ENCODE measurements at regions not wholly inside any gene's neighbourhood (a gene's known extent, or its start where the extent isn't known, plus 50 kb on each side); places are given as distances from the start of the nearest gene placed in this dataset.
"Not testable (repeated sequence)": the region's sequence is repeated elsewhere in the genome, so short reads cannot be mapped to it uniquely, and the experiment has no call there.

DNA sequence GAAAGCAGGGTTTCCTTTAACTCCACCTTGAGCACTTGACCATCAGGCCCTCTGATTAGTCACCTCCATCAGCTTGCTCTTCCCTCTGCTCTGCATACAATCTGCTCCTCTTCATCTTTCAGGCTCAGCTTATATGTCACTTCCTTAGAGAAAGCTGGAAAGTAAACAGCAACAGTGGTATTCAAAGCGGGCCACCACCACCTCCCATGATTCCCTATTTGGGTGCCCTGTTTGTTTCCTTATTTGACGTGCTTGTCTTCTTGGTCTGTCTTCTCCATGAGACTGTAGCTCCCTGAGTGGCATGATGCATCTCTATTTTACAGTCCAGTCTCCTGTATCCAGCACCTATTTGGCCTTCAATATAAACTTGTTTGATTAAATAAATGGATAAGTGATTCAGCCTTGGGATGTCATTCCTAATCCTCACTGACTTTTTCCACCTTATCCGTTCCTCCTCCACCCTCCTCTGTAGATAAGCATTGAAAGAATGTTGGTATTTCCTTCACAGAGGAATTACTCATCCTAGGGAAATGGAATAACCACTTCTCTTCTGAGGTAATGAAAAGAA, 102.8 kb upstream of the SGK1 start:
- DNase-seq = no peak

DNA sequence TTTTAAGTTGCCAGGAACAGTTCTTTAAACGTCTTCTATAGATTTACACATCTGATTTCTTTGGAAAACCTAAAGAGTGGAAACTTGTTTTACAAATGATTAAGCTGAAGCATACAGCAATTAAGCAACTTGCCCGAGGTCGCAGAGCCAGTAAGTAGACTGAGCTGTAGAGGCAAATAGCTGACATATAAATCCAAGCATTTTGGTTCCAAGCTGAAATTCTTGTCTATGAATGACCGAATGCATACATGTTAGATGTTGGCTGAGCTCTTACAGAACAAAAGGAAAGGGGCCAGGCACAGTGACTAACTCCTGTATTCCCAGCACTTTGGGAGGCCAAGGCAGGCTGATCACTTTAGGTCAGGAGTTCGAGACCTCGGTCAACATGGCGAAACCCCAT, 101.8 kb upstream of the SGK1 start:
- DNase-seq = no peak

- DNase-seq = no peak
Observed at GRCh38 chr6:134416418-134417154, 98.7 kb upstream of the SGK1 start.

- no peak for DNase-seq
Observed at GRCh38 chr6:134415656-134416055, 97.7 kb upstream of the SGK1 start.

GRCh38 chr6:134415194-134415593, 97.3 kb upstream of the SGK1 start:
- no peak for DNase-seq

- DNase-seq = no peak
Observed at GRCh38 chr6:134414793-134415192, 96.9 kb upstream of the SGK1 start.

DNA sequence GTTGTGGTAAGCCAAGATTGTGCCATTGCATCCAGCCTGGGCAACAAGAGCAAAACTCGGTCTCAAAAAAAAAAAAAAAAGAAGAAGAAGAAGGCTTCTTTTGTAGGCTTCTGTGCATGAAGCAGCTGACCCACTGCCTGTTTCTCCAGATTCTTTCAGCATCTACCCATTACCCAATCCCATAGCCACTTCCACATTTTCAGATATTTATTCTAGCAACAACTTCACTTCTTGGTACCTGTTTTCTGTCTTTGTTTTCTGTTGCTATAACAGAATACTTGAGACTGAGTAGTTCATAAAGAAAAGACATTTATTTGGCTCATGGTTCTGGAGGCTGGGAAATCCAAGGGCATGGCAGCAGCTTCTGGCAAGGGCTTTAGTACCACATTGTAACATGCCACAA, 95.3 kb upstream of the SGK1 start:
- DNase-seq = no peak

DNA sequence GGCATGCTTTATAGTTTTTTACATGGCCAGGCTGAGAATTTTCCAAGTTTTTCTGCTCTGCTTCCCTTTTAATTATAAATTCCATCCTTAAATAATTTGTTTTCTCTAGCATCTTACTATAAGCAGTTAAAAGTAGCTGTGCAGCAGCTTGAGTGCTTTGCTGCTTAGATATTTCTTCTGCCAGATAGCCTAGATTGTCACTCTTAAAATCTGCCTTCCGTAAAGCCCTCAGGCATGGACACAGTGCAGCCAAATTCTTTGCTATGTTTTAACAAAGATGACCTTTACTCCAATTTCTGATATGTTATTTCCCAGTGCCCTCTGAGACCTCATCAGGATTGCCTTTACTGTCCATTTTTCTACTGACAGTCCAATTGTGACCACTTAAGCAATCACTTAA, 92.6 kb upstream of the SGK1 start:
- DNase-seq = no peak

- DNase-seq = no peak
Observed at GRCh38 chr6:134407791-134408190, 89.9 kb upstream of the SGK1 start.

DNA sequence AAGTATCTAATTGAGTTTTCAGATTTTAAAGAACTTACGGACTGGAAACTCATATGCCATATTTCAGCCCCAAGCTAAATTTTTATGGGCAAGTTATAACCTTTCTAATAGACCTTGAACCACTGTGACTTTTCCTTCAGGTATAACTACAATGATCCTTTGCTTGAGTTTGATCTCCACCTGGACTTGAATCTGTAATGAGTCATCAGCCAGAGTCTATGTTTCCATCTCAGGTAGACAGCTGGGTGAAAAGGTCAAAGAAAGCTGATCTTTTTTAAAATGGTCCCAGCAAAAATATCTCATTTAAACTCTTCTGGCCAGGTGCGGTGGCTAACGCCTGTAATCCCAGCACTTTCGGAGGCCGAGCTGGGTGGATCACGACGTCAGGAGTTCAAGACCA, 88.4 kb upstream of the SGK1 start:
- DNase-seq = no peak

GRCh38 chr6:134405386-134406087, 87.6 kb upstream of the SGK1 start:
- DNase-seq = no peak

- DNase-seq = not testable (repeated sequence)
Observed at GRCh38 chr6:134403312-134403711, 85.4 kb upstream of the SGK1 start.

GRCh38 chr6:134402372-134402984, 84.6 kb upstream of the SGK1 start:
- DNase-seq = no peak

DNA sequence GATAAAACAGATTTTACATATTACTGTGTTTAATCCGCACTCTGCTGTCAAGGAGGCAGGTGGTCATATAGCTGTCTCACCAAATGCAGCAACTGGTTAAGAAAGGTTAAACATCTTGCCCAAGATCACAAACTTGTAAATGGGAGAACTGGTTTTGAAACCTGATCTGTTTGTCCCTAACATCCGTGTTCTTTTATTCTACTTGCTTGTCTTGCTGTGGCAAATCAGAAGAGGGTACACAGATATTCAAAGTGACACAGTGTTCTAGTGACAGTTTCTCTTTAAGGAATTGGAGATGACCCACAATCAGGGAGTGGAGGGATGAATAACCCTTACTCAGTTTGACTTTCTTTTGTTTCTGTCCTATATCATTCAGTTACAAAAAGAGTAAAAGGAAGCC, 83.0 kb upstream of the SGK1 start:
- no peak for DNase-seq

DNA sequence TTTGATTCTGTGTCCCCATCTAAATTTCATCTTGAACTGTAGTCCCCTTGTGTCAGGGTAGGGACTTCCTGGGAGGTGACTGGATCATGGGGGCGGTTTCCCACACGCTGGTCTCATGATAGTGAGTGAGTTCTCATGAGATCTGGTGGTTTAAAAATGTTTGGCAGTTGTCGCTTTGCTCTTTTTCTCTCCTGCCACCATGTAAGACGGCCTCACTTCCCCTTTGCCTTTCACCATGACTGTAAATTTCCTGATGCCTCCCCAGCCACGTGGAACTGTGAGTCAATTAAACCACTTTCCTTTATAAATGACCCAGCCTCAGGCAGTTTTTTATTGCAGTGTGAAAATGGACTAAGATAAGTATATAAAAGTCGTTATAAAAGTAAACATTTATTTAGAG, 80.5 kb upstream of the SGK1 start:
- no peak for DNase-seq

GRCh38 chr6:134397676-134398075, 79.8 kb upstream of the SGK1 start:
- no peak for DNase-seq

DNA sequence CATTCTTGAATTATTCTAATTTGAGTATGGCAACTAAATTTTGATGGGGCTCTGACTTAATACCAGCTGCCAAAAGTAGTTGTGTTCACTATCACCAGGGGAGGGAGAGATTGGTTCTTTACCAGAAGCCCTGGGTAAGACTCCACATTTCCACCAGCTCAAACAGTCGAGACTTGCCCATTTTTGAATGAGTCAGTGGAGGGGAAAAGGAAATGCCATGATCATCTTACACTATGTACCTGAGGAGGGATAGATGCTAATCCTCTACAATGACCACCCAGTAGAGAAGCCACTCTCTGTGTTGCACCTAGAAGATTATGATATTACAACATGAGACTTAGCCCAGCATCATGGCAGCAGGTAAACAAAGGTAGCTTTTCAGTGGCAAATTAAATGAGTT, 77.0 kb upstream of the SGK1 start:
- DNase-seq = no peak

DNA sequence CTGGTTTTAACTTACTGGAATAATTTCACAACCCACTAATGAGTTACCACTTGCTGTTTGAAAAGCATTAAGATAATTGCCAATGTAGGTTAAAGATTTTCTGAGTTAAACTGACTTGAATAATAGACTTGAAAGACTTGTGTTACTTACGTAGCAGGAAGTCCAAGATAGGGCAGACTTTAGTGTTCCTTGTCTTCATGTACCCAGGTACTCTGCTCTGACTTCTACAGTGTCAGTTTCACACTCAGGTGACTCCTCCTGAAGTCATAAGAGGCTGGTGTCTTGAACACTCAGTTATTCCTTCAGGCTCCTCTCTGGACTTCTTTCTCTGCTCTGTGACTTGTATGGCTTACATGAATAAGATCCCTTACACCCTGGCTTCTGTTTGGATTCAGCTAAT, 76.3 kb upstream of the SGK1 start:
- no peak for DNase-seq

DNA sequence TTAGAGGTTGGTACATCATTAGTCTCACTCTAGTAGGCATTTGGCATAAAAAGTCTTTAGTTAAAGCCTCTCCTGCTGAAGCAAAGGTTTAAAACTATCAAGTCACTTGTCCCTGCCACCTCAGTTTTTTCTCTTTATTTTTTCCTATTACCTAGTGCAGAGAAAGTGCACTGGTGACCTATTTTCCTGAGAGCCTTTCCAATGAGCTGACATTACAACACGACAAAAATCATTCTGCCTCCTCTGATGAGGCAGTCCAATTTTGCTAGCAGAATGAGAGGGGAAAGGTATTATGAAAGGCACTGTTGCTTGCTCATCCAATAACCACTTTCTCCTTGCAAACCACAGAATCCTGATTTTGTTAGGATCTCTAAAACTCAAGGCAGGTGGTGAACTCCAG, 73.3 kb upstream of the SGK1 start:
- DNase-seq = no peak

- DNase-seq = no peak
Observed at GRCh38 chr6:134389658-134390057, 71.7 kb upstream of the SGK1 start.

DNA sequence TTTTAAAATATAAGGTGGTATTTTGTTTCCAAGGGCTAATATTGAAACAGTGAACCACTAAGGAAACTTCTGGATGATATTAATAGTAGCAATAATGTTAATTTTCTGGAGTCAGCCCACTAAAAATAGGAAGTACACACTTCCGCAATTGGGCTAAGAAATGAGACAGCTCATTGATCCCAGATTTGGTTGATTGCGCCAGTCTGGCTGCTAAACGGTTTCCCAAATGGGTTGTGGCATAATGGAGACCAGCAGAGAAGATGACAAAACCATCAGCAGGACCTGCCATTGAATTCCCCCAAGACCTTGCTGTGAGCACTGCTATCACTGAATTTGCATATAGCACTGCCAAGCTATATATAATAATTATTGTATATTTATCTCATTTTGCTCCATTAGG, 71.2 kb upstream of the SGK1 start:
- DNase-seq = no peak

GRCh38 chr6:134386482-134386881, 68.6 kb upstream of the SGK1 start:
- not testable (repeated sequence) for DNase-seq

DNA sequence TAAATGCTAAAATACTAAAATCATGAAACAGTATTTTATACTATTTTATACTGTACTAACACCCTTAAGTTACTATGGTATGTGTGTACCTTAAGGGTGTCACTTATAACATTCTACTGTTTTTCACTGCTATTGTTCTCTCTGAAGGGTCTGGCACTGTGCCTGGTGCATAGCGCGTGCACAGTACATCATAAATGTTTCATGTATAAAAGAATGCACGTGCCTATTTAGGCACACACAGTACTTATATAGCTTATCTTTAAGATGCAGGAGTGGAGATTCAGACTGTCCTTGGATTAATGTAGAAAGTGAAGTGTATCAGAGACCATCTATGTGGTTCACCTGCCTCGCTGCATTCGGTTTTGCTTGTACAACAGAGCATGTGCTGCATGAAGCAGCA, 64.0 kb upstream of the SGK1 start:
- no peak for DNase-seq

DNA sequence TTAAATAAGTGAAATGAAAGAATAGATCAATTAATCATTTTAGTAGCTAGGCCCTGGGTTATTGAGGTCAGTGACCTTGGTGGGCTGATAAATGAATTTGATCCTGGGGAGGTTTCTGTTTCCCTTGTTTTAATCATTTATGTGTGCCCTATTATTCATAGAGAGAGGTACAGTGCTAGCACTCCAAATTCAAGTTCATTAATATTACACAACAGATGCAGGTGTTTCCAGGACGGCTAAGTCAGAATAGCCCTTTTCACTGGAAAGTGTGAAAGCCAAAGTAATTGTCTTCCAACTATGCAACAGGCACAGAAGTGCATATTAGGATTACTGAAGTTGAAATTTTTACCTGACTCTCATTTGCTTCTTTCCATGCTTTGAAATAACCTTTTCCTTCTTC, 61.7 kb upstream of the SGK1 start:
- no peak for DNase-seq

Measured in SHP77 treated with DMSO at 0.1 percent for 48 hours (cell line).